C4-2B (cell line): ENCODE measurements at regions not wholly inside any gene's neighbourhood (a gene's known extent, or its start where the extent isn't known, plus 50 kb on each side); places are given as distances from the start of the nearest gene placed in this dataset.

Experiments
- ZFX ChIP-seq: fragments of 450-650 bp; IDR thresholded peaks from 2 replicates; pipeline ENCODE4 v1.6.1; 2017
- TF ChIP-seq, protein P1 (sequence below): fragments of 450-650 bp; conservative IDR thresholded peaks from 2 replicates; pipeline ENCODE4 v1.5.1; 2017; ENCODE audit warnings: mild to moderate bottlenecking

DNA sequence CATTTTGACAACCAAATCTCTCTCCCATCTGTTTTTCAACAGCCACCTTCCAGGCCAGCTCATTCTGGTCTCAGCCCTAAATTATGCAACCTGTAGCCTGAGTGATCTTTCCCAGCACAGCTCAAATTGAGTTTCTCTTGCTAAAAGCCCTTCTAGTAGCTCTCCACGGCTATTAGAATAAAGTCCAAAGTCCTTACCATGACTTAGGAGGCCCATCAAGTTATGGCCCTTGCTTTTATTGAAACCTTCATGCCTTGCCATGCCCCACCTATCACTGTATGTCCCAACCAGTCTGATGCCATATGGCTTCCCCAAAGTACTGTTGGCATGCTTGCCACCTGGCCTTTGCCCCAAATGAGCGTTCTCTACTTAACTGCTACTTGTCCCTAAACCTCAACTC, 303.5 kb upstream of the GADL1 start:
- TF ChIP-seq, protein P1, sequence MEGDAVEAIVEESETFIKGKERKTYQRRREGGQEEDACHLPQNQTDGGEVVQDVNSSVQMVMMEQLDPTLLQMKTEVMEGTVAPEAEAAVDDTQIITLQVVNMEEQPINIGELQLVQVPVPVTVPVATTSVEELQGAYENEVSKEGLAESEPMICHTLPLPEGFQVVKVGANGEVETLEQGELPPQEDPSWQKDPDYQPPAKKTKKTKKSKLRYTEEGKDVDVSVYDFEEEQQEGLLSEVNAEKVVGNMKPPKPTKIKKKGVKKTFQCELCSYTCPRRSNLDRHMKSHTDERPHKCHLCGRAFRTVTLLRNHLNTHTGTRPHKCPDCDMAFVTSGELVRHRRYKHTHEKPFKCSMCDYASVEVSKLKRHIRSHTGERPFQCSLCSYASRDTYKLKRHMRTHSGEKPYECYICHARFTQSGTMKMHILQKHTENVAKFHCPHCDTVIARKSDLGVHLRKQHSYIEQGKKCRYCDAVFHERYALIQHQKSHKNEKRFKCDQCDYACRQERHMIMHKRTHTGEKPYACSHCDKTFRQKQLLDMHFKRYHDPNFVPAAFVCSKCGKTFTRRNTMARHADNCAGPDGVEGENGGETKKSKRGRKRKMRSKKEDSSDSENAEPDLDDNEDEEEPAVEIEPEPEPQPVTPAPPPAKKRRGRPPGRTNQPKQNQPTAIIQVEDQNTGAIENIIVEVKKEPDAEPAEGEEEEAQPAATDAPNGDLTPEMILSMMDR: no peak
- no peak for TF ChIP-seq ZFX
